ENCODE measurements at regions not wholly inside any gene's neighbourhood (a gene's known extent, or its start where the extent isn't known, plus 50 kb on each side); places are given as distances from the start of the nearest gene placed in this dataset.

DNA sequence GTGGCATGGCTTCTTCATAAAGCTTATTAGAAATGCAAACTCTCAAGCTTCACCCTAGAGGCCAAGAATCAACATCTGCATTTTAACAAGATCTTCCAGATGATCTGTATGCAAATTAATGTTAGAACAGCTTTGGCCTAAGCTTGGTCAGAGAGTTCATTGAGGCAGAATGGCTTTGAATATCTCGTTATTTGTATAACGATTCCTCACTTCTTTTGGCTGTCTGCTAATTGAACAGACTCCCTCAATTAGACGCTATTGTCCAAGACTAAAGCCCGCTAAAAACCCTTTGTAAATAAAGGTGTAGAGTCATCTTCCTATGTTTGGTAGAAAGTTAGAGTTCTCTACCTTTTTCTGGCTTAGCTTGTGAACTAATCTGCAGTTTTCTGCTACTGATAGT lies 1453.7 kb downstream of the CDH8 start:
- no peak overlapping the region for H3K27ac ChIP-seq
- 75 to 87% (median 82%) methylated on average over 4 of the region's 4 CpGs for WGBS, 5 donors
- H3K9me3 ChIP-seq: peaks cover 0 to 21% (median 7%) of the 10 kb centered on the region in 8 donors
- intact Hi-C loops (cut with DNase I; ENCODE audit: low total_unique reads): no loop called here
- no peak for DNase-seq
- TF ChIP-seq, protein P1, sequence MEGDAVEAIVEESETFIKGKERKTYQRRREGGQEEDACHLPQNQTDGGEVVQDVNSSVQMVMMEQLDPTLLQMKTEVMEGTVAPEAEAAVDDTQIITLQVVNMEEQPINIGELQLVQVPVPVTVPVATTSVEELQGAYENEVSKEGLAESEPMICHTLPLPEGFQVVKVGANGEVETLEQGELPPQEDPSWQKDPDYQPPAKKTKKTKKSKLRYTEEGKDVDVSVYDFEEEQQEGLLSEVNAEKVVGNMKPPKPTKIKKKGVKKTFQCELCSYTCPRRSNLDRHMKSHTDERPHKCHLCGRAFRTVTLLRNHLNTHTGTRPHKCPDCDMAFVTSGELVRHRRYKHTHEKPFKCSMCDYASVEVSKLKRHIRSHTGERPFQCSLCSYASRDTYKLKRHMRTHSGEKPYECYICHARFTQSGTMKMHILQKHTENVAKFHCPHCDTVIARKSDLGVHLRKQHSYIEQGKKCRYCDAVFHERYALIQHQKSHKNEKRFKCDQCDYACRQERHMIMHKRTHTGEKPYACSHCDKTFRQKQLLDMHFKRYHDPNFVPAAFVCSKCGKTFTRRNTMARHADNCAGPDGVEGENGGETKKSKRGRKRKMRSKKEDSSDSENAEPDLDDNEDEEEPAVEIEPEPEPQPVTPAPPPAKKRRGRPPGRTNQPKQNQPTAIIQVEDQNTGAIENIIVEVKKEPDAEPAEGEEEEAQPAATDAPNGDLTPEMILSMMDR (IDR thresholded peaks at IDR 0.05 in 8 of 11, conservative IDR thresholded peaks at IDR 0.05 in 3 of 11): no peak
- TF ChIP-seq POLR2A (IDR thresholded peaks at IDR 0.05) (no peak), POLR2AphosphoS5 (IDR thresholded peaks at IDR 0.05) (no peak)
- H3K36me3 ChIP-seq: no peaks in the 10 kb centered on the region
- H3K27me3 ChIP-seq (replicated peaks in 1 of 7): no peaks in the 10 kb centered on the region
- no peak overlapping the region for H3K4me3 ChIP-seq
- H3K4me1 ChIP-seq: no peaks in the 10 kb centered on the region

DNA sequence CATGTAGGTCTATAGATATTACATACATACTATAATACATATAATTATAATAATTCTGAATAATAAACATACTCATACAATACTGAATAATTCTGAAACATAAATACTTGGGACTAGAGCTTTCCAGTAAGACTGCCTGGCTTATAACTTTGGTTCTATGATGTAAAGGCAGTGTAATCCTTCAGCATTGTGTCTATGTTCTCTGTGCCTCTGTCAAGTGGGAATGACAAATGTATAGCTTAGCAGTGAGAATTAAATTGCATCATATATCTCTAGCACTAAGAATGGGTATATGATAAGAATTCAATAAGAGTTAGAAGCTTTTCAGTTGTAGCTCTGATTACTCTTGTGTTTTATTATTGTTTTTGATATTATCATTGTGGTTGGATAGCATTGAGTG lies 1469.3 kb downstream of the CDH8 start:
- Histone ChIP-seq H3K4me1 (no peaks in the 10 kb centered on the region), H3K4me3 (no peak overlapping the region), H3K9me3 (peaks cover 0 to 23% (median 3%) of the 10 kb centered on the region in 8 donors), H3K36me3 (no peaks in the 10 kb centered on the region), H3K27ac (no peak overlapping the region), H3K27me3 (replicated peaks in 1 of 7) (no peaks in the 10 kb centered on the region)
- DNase-seq: no peak
- TF ChIP-seq POLR2AphosphoS5 (IDR thresholded peaks at IDR 0.05) (no peak), POLR2A (IDR thresholded peaks at IDR 0.05) (no peak)
- TF ChIP-seq, protein P1 (IDR thresholded peaks at IDR 0.05 in 8 of 11, conservative IDR thresholded peaks at IDR 0.05 in 3 of 11): no peak
- intact Hi-C loops (cut with DNase I; ENCODE audit: low total_unique reads): no loop called here

DNA sequence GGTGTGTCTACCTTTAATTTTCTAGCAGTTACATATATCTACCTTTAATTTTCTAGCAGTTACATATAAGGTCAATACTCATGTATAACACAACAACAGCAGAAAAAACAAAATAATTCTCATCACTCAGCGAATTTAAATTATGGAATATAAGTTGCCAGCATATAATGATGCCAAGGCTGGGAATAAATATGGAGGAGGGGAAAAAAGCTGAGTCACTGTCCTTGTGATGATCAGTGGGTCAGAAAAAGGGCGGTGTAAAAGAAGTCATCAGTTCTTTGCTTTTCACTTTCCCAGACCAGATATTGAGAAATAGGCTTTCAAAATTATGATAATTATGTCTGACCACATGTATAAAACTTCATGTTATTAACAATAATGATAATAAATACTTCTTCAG lies 1471.7 kb downstream of the CDH8 start:
- intact Hi-C loops (cut with DNase I; ENCODE audit: low total_unique reads): no loop called here
- Histone ChIP-seq H3K36me3 (no peaks in the 10 kb centered on the region), H3K9me3 (peaks cover 0 to 22% (median 3%) of the 10 kb centered on the region in 8 donors), H3K27me3 (replicated peaks in 1 of 7) (no peaks in the 10 kb centered on the region), H3K4me1 (no peaks in the 10 kb centered on the region), H3K27ac (no peak overlapping the region), H3K4me3 (no peak overlapping the region)
- TF ChIP-seq POLR2A (IDR thresholded peaks at IDR 0.05) (no peak), POLR2AphosphoS5 (IDR thresholded peaks at IDR 0.05) (no peak)
- TF ChIP-seq, protein P1 (IDR thresholded peaks at IDR 0.05 in 8 of 11, conservative IDR thresholded peaks at IDR 0.05 in 3 of 11): no peak
- WGBS, 5 donors: 77 to 87% (median 85%) methylated on average over 2 of the region's 2 CpGs
- no peak for DNase-seq

DNA sequence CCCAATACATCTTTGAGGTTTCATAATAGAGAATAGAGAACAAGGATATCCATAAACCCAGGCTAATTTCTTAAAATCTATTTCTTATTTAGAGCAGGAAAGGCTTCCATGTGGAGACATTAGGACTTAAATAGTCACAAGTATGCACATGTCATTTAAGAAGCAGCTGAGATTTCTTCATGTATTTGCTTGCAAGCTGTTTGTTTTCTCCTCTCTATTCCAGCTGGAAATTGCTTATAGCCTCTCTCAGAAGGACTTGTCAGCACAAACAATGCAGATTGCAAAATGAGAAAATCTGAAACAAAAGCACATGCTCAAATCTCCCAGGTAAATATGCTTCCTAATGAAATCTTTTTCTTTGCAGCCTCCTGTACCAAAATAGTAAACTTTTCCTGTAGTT lies 1473.1 kb downstream of the CDH8 start:
- no peaks in the 10 kb centered on the region for H3K36me3 ChIP-seq
- intact Hi-C loops (cut with DNase I; ENCODE audit: low total_unique reads): no loop called here
- TF ChIP-seq POLR2A (IDR thresholded peaks at IDR 0.05): no peak
- TF ChIP-seq, protein P1 (IDR thresholded peaks at IDR 0.05 in 8 of 11, conservative IDR thresholded peaks at IDR 0.05 in 3 of 11): no peak
- no peak overlapping the region for H3K4me3 ChIP-seq
- H3K27ac ChIP-seq: no peak overlapping the region
- H3K27me3 ChIP-seq (replicated peaks in 1 of 7): no peaks in the 10 kb centered on the region
- no peak for DNase-seq
- H3K9me3 ChIP-seq: peaks cover 0 to 11% (median 1%) of the 10 kb centered on the region in 8 donors
- no peaks in the 10 kb centered on the region for H3K4me1 ChIP-seq
